ENCODE measurements at regions not wholly inside any gene's neighbourhood (a gene's known extent, or its start where the extent isn't known, plus 50 kb on each side); places are given as distances from the start of the nearest gene placed in this dataset.
A peak's percentile ranks its signal among the peaks of the same experiment; 100 is the strongest.

DNA sequence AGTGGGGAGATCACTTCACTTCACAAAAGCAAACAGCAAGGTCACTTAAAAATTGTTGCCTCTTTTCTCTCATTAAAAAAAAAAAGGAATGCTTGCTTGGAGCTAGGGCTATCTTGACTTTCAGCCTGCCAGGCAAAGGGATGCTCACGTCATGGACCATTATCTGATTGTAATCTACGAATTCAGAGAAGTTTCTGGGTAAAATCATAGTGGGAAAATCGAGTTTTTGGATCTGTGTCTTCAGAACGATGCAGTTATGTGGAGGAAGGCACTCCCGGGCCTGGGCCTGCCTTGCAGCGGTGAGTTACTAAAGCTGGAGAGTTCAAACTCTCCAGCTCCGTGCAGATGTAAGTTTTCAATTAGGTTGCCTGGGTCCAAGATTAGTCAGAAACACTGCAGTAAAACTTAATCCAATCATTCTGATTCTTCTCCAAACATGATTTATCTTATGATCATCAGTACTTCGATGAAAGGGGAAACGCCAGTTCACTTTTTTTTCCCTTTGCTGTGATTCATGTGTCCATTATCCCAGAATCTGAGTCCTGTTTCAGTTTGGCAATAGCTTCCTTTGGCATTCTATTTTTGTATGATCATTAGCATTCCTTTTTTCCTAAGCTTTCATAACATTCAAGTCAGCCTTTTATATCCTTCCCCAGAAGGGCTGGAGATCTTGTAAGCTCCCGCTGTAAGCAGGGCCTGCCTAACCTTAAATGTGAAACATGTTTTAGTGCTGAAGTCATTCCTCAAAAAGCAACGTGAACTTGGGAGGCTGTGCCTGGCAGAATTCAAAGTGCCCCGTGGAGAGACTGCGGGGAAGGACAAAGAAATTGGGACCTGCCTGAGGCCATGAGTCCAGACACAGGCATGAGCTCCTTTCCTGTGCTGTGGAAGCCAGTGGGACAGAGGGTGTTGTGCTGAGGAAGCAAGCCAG, 119.3 kb upstream of the TWIST2 start:
- WGBS, 2 donors = 56 to 69% methylated on average over 13 of the region's 13 CpGs
- Histone ChIP-seq H3K36me3 (ENCODE audit: control insufficient read depth in 4 of 4, insufficient read depth in 4 of 4, low read length in 4 of 4) (no peaks in the 10 kb centered on the region), H3K27ac (ENCODE audit: low read depth in 1 of 2, low read length in 1 of 2) (peak overlapping the region in 1 of 2 donors; percentile 85), H3K9me3 (ENCODE audit: control insufficient read depth in 4 of 4, insufficient read depth in 3 of 4, low read length in 3 of 4) (no peaks in the 10 kb centered on the region), H3K9ac (ENCODE audit: insufficient read depth in 1 of 2, low read length in 2 of 2) (peak overlapping the region in 1 of 2 donors; percentile 64), H3K27me3 (ENCODE audit: control insufficient read depth in 3 of 3, insufficient read depth in 3 of 3, low read length in 2 of 3) (no peaks in the 10 kb centered on the region), H3K4me1 (ENCODE audit: control insufficient read depth in 5 of 5, insufficient read depth in 5 of 5, low read length in 5 of 5) (peaks cover 0 to 14% (median 4%) of the 10 kb centered on the region in 5 donors), H3K4me3 (no peak overlapping the region)
- TF ChIP-seq, protein P1, sequence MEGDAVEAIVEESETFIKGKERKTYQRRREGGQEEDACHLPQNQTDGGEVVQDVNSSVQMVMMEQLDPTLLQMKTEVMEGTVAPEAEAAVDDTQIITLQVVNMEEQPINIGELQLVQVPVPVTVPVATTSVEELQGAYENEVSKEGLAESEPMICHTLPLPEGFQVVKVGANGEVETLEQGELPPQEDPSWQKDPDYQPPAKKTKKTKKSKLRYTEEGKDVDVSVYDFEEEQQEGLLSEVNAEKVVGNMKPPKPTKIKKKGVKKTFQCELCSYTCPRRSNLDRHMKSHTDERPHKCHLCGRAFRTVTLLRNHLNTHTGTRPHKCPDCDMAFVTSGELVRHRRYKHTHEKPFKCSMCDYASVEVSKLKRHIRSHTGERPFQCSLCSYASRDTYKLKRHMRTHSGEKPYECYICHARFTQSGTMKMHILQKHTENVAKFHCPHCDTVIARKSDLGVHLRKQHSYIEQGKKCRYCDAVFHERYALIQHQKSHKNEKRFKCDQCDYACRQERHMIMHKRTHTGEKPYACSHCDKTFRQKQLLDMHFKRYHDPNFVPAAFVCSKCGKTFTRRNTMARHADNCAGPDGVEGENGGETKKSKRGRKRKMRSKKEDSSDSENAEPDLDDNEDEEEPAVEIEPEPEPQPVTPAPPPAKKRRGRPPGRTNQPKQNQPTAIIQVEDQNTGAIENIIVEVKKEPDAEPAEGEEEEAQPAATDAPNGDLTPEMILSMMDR (IDR thresholded peaks at IDR 0.05; ENCODE audit: control extremely low read depth, extremely low read depth) = no peak
- DNase-seq (peak; percentile 40 to 85 (median 73)), ATAC-seq (ENCODE audit: insufficient read depth, low FRiP score) (no peak)

DNA sequence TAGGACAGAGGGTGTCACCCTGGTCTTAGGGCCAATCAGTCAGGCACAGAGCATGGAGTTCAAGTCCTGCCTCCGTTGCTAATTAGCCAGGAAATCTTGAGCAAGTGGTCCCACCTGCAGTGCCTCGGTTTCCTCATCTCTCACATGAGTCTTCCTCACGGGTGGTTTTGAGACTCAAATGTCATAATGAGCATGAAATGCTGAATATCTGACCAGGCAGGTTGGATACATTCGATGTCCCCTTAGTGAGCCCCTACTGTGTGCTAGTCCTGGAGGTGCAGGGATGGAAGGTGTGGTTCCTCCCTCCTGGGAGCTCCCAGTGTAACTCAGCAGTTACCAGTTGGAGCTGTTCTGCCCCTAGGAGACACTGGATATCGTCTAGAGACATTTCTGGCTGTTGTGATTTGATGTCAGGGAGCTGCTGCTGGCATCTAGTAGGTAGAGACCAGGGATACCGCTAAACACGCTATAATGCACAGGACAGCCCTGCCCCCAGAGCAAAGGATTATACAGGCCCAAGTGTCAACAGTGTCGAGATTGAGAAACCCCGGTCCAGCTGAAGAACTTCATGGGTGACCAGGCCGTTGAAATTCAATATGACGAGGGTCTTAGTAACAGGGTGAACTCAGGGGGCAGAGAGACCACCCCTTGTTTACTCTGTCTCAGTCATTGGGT, 118.5 kb upstream of the TWIST2 start:
- no peaks in the 10 kb centered on the region for H3K9me3 ChIP-seq (ENCODE audit: control insufficient read depth in 4 of 4, insufficient read depth in 3 of 4, low read length in 3 of 4)
- no peak overlapping the region for H3K4me3 ChIP-seq
- ATAC-seq (ENCODE audit: insufficient read depth, low FRiP score) (no peak), DNase-seq (no peak)
- H3K36me3 ChIP-seq (ENCODE audit: control insufficient read depth in 4 of 4, insufficient read depth in 4 of 4, low read length in 4 of 4) = no peaks in the 10 kb centered on the region
- peaks cover 0 to 14% (median 4%) of the 10 kb centered on the region in 5 donors for H3K4me1 ChIP-seq (ENCODE audit: control insufficient read depth in 5 of 5, insufficient read depth in 5 of 5, low read length in 5 of 5)
- TF ChIP-seq, protein P1 (IDR thresholded peaks at IDR 0.05; ENCODE audit: control extremely low read depth, extremely low read depth) = no peak
- peak overlapping the region in 1 of 2 donors; percentile 85 for H3K27ac ChIP-seq (ENCODE audit: low read depth in 1 of 2, low read length in 1 of 2)
- no peaks in the 10 kb centered on the region for H3K27me3 ChIP-seq (ENCODE audit: control insufficient read depth in 3 of 3, insufficient read depth in 3 of 3, low read length in 2 of 3)
- 75 to 94% methylated on average over 11 of the region's 11 CpGs for WGBS, 2 donors
- peak overlapping the region in 1 of 2 donors; percentile 64 for H3K9ac ChIP-seq (ENCODE audit: insufficient read depth in 1 of 2, low read length in 2 of 2)

DNA sequence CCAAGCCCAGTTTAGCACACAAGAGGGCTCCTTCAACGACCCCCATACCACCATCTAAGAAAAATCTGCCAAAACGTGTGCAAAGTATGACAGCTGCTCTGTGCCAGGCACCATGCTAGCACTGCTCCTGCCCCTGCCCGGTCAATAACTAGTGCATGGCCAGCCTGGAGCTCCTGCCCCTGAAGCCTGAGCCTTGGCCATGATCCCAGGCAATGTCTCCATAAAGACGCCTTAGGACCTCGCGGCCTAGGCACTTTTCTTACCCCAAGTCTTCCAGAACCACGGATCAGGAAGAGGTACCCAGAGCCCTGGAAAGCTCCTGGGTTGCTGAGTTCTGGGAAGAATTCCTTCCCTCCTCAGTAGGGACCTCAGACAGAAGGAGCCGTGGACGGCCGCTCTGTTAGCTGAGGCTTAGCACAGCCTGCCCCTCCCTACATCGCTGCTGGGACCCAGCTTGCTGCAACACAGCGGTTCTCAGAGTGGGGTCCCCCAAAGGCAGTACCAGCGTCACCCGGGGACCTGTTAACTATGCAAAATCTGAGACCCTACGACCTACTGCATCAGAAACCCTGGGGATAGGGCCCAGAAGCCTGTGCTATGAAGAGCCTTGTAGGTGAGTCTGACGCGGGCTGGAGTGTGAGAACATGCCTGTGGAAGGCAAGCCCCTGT, 117.8 kb upstream of the TWIST2 start:
- no peaks in the 10 kb centered on the region for H3K9me3 ChIP-seq (ENCODE audit: control insufficient read depth in 4 of 4, insufficient read depth in 3 of 4, low read length in 3 of 4)
- H3K9ac ChIP-seq (ENCODE audit: insufficient read depth in 1 of 2, low read length in 2 of 2) = no peak overlapping the region
- ATAC-seq (ENCODE audit: insufficient read depth, low FRiP score) (no peak), DNase-seq (no peak)
- H3K27me3 ChIP-seq (ENCODE audit: control insufficient read depth in 3 of 3, insufficient read depth in 3 of 3, low read length in 2 of 3) = no peaks in the 10 kb centered on the region
- peaks cover 0 to 14% (median 4%) of the 10 kb centered on the region in 5 donors for H3K4me1 ChIP-seq (ENCODE audit: control insufficient read depth in 5 of 5, insufficient read depth in 5 of 5, low read length in 5 of 5)
- no peaks in the 10 kb centered on the region for H3K36me3 ChIP-seq (ENCODE audit: control insufficient read depth in 4 of 4, insufficient read depth in 4 of 4, low read length in 4 of 4)
- H3K4me3 ChIP-seq = no peak overlapping the region
- TF ChIP-seq, protein P1 (IDR thresholded peaks at IDR 0.05; ENCODE audit: control extremely low read depth, extremely low read depth) = no peak
- 90 to 93% methylated on average over 17 of the region's 17 CpGs for WGBS, 2 donors
- no peak overlapping the region for H3K27ac ChIP-seq (ENCODE audit: low read depth in 1 of 2, low read length in 1 of 2)
